ENCODE measurements at regions not wholly inside any gene's neighbourhood (a gene's known extent, or its start where the extent isn't known, plus 50 kb on each side); places are given as distances from the start of the nearest gene placed in this dataset.

DNA sequence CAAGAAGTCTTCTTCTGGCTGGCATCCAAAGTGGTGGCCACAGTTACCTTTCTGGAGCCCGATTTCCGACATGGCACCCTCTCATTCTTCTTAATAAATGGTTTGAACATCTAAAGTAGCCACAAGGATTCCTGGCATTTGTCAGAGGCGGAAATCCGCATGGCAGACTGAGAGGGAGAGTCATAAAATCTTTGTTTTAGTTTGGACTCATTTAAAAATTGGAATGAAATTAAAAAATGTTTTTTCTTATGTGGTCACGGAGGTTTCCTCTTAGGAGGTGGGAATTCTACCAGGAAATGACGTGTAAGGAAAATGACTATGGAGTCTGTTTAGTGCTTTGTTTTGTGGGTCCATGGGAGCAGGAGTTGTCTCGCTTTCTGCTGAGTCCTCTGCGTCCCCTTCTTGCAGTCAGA, 133.0 kb upstream of the PTCH1 start:
- DNase-seq (ENCODE audit: extremely low spot score): peak; percentile 64
- Histone ChIP-seq H3K27ac (replicated peaks in 1 of 4) (no peak overlapping the region), H3K27me3 (no peaks in the 10 kb centered on the region), H3K4me3 (peak overlapping the region in 3 of 4 donors; percentile 7 to 30 (median 10)), H3K4me1 (peaks cover 0 to 9% (median 3%) of the 10 kb centered on the region in 4 donors), H3K9me3 (no peaks in the 10 kb centered on the region), H3K36me3 (no peaks in the 10 kb centered on the region)
- 65% methylated on average over 8 of the region's 8 CpGs for WGBS
- intact Hi-C loops (cut with DNase I): no loop called here
- TF ChIP-seq, protein P1, sequence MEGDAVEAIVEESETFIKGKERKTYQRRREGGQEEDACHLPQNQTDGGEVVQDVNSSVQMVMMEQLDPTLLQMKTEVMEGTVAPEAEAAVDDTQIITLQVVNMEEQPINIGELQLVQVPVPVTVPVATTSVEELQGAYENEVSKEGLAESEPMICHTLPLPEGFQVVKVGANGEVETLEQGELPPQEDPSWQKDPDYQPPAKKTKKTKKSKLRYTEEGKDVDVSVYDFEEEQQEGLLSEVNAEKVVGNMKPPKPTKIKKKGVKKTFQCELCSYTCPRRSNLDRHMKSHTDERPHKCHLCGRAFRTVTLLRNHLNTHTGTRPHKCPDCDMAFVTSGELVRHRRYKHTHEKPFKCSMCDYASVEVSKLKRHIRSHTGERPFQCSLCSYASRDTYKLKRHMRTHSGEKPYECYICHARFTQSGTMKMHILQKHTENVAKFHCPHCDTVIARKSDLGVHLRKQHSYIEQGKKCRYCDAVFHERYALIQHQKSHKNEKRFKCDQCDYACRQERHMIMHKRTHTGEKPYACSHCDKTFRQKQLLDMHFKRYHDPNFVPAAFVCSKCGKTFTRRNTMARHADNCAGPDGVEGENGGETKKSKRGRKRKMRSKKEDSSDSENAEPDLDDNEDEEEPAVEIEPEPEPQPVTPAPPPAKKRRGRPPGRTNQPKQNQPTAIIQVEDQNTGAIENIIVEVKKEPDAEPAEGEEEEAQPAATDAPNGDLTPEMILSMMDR (IDR thresholded peaks at IDR 0.05): no peak
- TF ChIP-seq POLR2AphosphoS5 (IDR thresholded peaks at IDR 0.05) (no peak), POLR2A (IDR thresholded peaks at IDR 0.05; ENCODE audit: low read depth) (no peak), EP300 (IDR thresholded peaks at IDR 0.05) (no peak)

DNA sequence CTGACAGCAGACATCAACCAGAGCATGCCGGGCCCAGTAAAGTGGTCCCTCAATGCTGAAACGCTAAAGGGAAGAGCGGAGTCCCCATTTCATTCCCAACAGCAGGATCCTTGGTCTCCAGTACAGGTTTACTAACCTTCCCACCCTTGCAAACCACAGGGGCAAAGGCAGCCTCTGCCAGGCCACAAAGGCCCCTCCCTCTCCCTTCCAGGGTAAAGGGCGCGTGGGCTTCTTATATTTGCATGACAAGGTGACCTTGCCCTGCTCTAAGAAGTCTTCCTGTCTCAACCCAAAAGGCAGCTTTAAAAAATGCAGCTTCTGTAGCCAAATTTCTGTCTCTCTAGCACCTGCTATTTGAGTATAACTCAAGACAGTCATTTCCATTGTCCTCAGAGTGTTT, 131.5 kb upstream of the PTCH1 start:
- H3K4me1 ChIP-seq: peaks cover 0 to 19% (median 7%) of the 10 kb centered on the region in 4 donors
- no peaks in the 10 kb centered on the region for H3K27me3 ChIP-seq
- no peaks in the 10 kb centered on the region for H3K9me3 ChIP-seq
- intact Hi-C loops (cut with DNase I): no loop called here
- no peak for TF ChIP-seq EP300 (IDR thresholded peaks at IDR 0.05)
- TF ChIP-seq POLR2AphosphoS5 (IDR thresholded peaks at IDR 0.05): no peak
- TF ChIP-seq POLR2A (IDR thresholded peaks at IDR 0.05; ENCODE audit: low read depth): no peak
- TF ChIP-seq, protein P1 (IDR thresholded peaks at IDR 0.05): no peak
- H3K27ac ChIP-seq (replicated peaks in 1 of 4): no peak overlapping the region
- no peaks in the 10 kb centered on the region for H3K36me3 ChIP-seq
- 93% methylated on average over 5 of the region's 5 CpGs for WGBS
- DNase-seq (ENCODE audit: extremely low spot score): no peak
- no peak overlapping the region for H3K4me3 ChIP-seq

DNA sequence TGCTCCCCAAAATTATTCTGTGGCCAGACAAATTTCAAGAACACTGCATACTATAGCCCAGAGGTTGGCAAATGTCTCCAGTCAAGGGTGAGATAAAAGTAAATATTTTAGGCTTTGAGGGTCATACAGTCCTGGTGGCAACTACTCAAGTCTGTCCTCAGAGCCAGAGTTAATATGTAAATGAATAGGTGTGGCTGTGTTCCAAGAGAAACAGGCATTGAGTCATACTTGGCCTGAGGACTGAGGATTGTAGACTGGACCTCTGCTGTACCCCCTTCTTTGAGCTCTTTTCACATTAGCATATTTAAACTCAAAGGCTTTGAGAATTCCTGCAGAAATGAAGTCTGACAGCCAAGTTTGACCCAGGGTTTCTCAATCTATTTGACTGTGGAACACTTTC, 129.2 kb upstream of the PTCH1 start:
- Histone ChIP-seq H3K4me3 (no peak overlapping the region), H3K27ac (replicated peaks in 1 of 4) (no peak overlapping the region), H3K36me3 (no peaks in the 10 kb centered on the region), H3K9me3 (no peaks in the 10 kb centered on the region), H3K27me3 (no peaks in the 10 kb centered on the region), H3K4me1 (peaks cover 0 to 19% (median 7%) of the 10 kb centered on the region in 4 donors)
- intact Hi-C loops (cut with DNase I): no loop called here
- TF ChIP-seq POLR2AphosphoS5 (IDR thresholded peaks at IDR 0.05) (no peak), EP300 (IDR thresholded peaks at IDR 0.05) (no peak), POLR2A (IDR thresholded peaks at IDR 0.05; ENCODE audit: low read depth) (no peak)
- TF ChIP-seq, protein P1 (IDR thresholded peaks at IDR 0.05): no peak
- no peak for DNase-seq (ENCODE audit: extremely low spot score)

DNA sequence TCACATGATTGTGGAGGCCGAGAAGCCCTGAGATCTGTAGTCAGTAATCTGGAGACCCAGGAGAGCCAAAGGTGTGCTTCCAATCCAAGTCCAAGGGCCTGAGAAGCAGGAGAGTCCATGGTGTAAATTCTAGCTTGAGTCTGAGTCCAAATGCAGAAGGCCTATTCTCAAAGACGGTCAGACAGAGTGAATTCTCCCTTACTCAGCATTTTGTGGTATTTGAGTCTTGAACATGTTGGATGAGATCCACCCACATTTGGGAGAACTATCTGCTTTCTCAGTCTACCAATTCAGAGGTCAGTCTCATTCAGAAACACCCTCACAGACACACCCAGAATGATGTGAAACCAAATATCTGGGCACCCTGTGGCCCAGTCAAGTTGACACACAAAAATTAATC, 128.8 kb upstream of the PTCH1 start:
- H3K27ac ChIP-seq (replicated peaks in 1 of 4): no peak overlapping the region
- H3K9me3 ChIP-seq: no peaks in the 10 kb centered on the region
- H3K36me3 ChIP-seq: no peaks in the 10 kb centered on the region
- WGBS: 86% methylated on average over 2 of the region's 2 CpGs
- peaks cover 0 to 19% (median 7%) of the 10 kb centered on the region in 4 donors for H3K4me1 ChIP-seq
- H3K27me3 ChIP-seq: no peaks in the 10 kb centered on the region
- no peak for DNase-seq (ENCODE audit: extremely low spot score)
- intact Hi-C loops (cut with DNase I): no loop called here
- H3K4me3 ChIP-seq: no peak overlapping the region
- no peak for TF ChIP-seq POLR2A (IDR thresholded peaks at IDR 0.05; ENCODE audit: low read depth)
- TF ChIP-seq, protein P1 (IDR thresholded peaks at IDR 0.05): no peak
- no peak for TF ChIP-seq POLR2AphosphoS5 (IDR thresholded peaks at IDR 0.05)

DNA sequence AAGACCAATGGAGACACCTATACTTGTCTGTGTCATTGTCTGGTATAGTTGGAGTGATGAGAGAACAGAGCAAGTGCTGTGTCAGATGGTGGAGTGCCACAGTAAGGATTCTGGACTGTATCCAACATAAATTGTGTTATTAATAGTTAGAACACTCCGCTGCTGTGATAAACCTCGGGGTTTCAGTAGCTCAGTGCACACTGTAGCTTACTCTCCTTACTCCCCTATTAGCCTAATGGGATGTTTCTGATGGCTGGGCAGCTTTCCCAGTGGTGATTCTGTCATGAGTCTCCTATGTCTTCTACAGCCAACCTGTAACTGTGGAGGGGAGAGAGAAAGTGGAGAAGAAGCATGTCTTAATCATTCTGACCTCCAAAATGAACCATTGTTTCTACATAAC, 127.6 kb upstream of the PTCH1 start:
- Histone ChIP-seq H3K27me3 (no peaks in the 10 kb centered on the region), H3K9me3 (no peaks in the 10 kb centered on the region), H3K4me3 (no peak overlapping the region), H3K27ac (replicated peaks in 1 of 4) (no peak overlapping the region), H3K4me1 (peaks cover 0 to 12% (median 6%) of the 10 kb centered on the region in 4 donors), H3K36me3 (no peaks in the 10 kb centered on the region)
- TF ChIP-seq POLR2AphosphoS5 (IDR thresholded peaks at IDR 0.05) (no peak), EP300 (IDR thresholded peaks at IDR 0.05) (no peak), POLR2A (IDR thresholded peaks at IDR 0.05; ENCODE audit: low read depth) (no peak)
- TF ChIP-seq, protein P1 (IDR thresholded peaks at IDR 0.05): no peak
- no peak for DNase-seq (ENCODE audit: extremely low spot score)
- WGBS: 49% methylated on average over 2 of the region's 2 CpGs
- intact Hi-C loops (cut with DNase I): no loop called here
